H9 (cell line): ENCODE measurements at regions not wholly inside any gene's neighbourhood (a gene's known extent, or its start where the extent isn't known, plus 50 kb on each side); places are given as distances from the start of the nearest gene placed in this dataset.
"Not testable (repeated sequence)": the region's sequence is repeated elsewhere in the genome, so short reads cannot be mapped to it uniquely, and the experiment has no call there.

Experiments used
- DNase-seq: peaks from one replicate; pipeline ENCODE4 v3.0.0-alpha.2; 2017
- H2AFZ ChIP-seq: one replicate; pipeline ENCODE4 v1.6.1; 2013; ENCODE audit warnings: mild to moderate bottlenecking, low read length, control low read depth, moderate library complexity
- H2AK5ac ChIP-seq: 2 replicates; pipeline ENCODE4 v1.6.1; 2013; ENCODE audit warnings: low read length, control low read depth, mixed read lengths; ENCODE audit not compliant: insufficient read length
- H2BK120ac ChIP-seq: one replicate; pipeline ENCODE4 v1.6.1; 2013; ENCODE audit warnings: low read depth, mild to moderate bottlenecking, low read length, control low read depth, inconsistent platforms; ENCODE audit not compliant: poor library complexity, severe bottlenecking
- H2BK12ac ChIP-seq: 2 replicates; pipeline ENCODE4 v1.6.1; 2013; ENCODE audit warnings: low read length, control low read depth, mixed read lengths, low read depth; ENCODE audit not compliant: insufficient read length
- H2BK15ac ChIP-seq: 2 replicates; pipeline ENCODE4 v1.6.1; 2013; ENCODE audit warnings: low read depth, low read length, control low read depth
- H2BK20ac ChIP-seq: one replicate; pipeline ENCODE4 v1.6.1; 2013; ENCODE audit warnings: low read depth, mild to moderate bottlenecking, low read length, control low read depth, inconsistent platforms; ENCODE audit not compliant: poor library complexity, severe bottlenecking
- H2BK5ac ChIP-seq: 2 replicates; pipeline ENCODE4 v1.6.1; 2013; ENCODE audit warnings: low read length, control low read depth, mixed read lengths; ENCODE audit not compliant: insufficient read length
- H3K14ac ChIP-seq: 2 replicates; pipeline ENCODE4 v1.6.1; 2013; ENCODE audit warnings: low read length, control low read depth; ENCODE audit not compliant: insufficient read depth
- H3K18ac ChIP-seq: 2 replicates; pipeline ENCODE4 v1.6.1; 2013; ENCODE audit warnings: low read depth, mild to moderate bottlenecking, mixed read lengths, low read length, control low read depth; ENCODE audit not compliant: insufficient read length
- H3K23ac ChIP-seq: 2 replicates; pipeline ENCODE4 v1.6.1; 2013; ENCODE audit warnings: low read length, control low read depth, mixed read lengths, low read depth; ENCODE audit not compliant: insufficient read length
- H3K23me2 ChIP-seq: 2 replicates; pipeline ENCODE4 v1.6.1; 2013; ENCODE audit warnings: low read depth, mild to moderate bottlenecking, mixed read lengths, low read length, control low read depth; ENCODE audit not compliant: insufficient read length, poor library complexity, severe bottlenecking
- H3K27ac ChIP-seq: 2 replicates; pipeline ENCODE4 v1.5.1; 2013; ENCODE audit warnings: low read length, control low read depth, mixed read lengths, low read depth; ENCODE audit not compliant: insufficient read length
- H3K27me3 ChIP-seq: 2 replicates; pipeline ENCODE4 v1.6.1; 2013; ENCODE audit warnings: low read length, control low read depth, inconsistent platforms; ENCODE audit not compliant: insufficient read depth
- H3K4ac ChIP-seq: 2 replicates; pipeline ENCODE4 v1.6.1; 2013; ENCODE audit warnings: low read depth, mild to moderate bottlenecking, control low read depth, inconsistent platforms, low read length, moderate library complexity
- H3K4me1 ChIP-seq: 2 replicates; pipeline ENCODE4 v1.6.1; 2013; ENCODE audit warnings: low read length, control low read depth, inconsistent platforms; ENCODE audit not compliant: insufficient read depth
- H3K4me2 ChIP-seq: 2 replicates; pipeline ENCODE4 v1.6.1; 2013; ENCODE audit warnings: low read length, control low read depth, mixed read lengths; ENCODE audit not compliant: insufficient read length, insufficient read depth
- H3K56ac ChIP-seq: 2 replicates; pipeline ENCODE4 v1.6.1; 2013; ENCODE audit warnings: low read depth, mild to moderate bottlenecking, mixed read lengths, low read length, control low read depth; ENCODE audit not compliant: insufficient read length
- H3K79me1 ChIP-seq: 2 replicates; pipeline ENCODE4 v1.6.1; 2013; ENCODE audit warnings: low read depth, mild to moderate bottlenecking, moderate library complexity, low read length, control low read depth, inconsistent platforms; ENCODE audit not compliant: insufficient read depth, poor library complexity, severe bottlenecking
- H3K79me2 ChIP-seq: 2 replicates; pipeline ENCODE4 v1.6.1; 2013; ENCODE audit warnings: low read length, control low read depth, inconsistent platforms; ENCODE audit not compliant: insufficient read depth
- H3K9ac ChIP-seq: 2 replicates; pipeline ENCODE4 v1.6.1; 2013; ENCODE audit warnings: low read length, control low read depth, mixed read lengths; ENCODE audit not compliant: insufficient read length; ENCODE audit errors: extremely low read depth
- H3K9me3 ChIP-seq: one replicate; pipeline ENCODE4 v1.6.1; 2013; ENCODE audit warnings: low read depth, low read length, inconsistent platforms; ENCODE audit not compliant: control insufficient read depth
- H3T11ph ChIP-seq: one replicate; pipeline ENCODE4 v1.6.1; 2013; ENCODE audit warnings: mild to moderate bottlenecking, low read length, control low read depth, inconsistent platforms
- H4K20me1 ChIP-seq: one replicate; pipeline ENCODE4 v1.6.1; 2013; ENCODE audit not compliant: control insufficient read depth, insufficient read length, insufficient read depth
- H4K5ac ChIP-seq: 2 replicates; pipeline ENCODE4 v1.6.1; 2013; ENCODE audit warnings: low read depth, mild to moderate bottlenecking, mixed read lengths, low read length, control low read depth; ENCODE audit not compliant: insufficient read length
- H4K8ac ChIP-seq: replicated peaks from 2 replicates; pipeline ENCODE4 v1.6.1; 2013; ENCODE audit warnings: low read length, control low read depth, mixed read lengths, low read depth; ENCODE audit not compliant: insufficient read length
- H4K91ac ChIP-seq: 2 replicates; pipeline ENCODE4 v1.6.1; 2013; ENCODE audit warnings: low read depth, mild to moderate bottlenecking, moderate library complexity, mixed read lengths, low read length, control low read depth; ENCODE audit not compliant: insufficient read length
- H3K27ac Mint-ChIP-seq, 3 experiments: 2 replicates in 2 of 3; 3 replicates in 1 of 3; pipeline ENCODE4 v1.8.0; 2020 to 2021; ENCODE audit warnings: mixed read lengths in 3 of 3, mild to moderate bottlenecking in 1 of 3, moderate library complexity in 1 of 3
- H3K27me3 Mint-ChIP-seq: 2 replicates; pipeline ENCODE4 v1.8.0; 2021; ENCODE audit warnings: low read depth, mild to moderate bottlenecking, moderate library complexity, mixed read lengths
- H3K36me3 Mint-ChIP-seq, 3 experiments: 2 replicates in 2 of 3; 3 replicates in 1 of 3; pipeline ENCODE4 v1.8.0; 2020 to 2021; ENCODE audit warnings: low read depth in 3 of 3, mixed read lengths in 3 of 3; ENCODE audit not compliant: insufficient read depth in 1 of 3
- H3K4me1 Mint-ChIP-seq, 2 experiments: 2 replicates each; pipeline ENCODE4 v1.8.0; 2020; ENCODE audit warnings: mixed read lengths in 2 of 2
- H3K4me3 Mint-ChIP-seq, 2 experiments: 2 replicates in 1 of 2; 3 replicates in 1 of 2; pipeline ENCODE4 v1.8.0; 2020 to 2021; ENCODE audit warnings: mild to moderate bottlenecking in 2 of 2, mixed read lengths in 2 of 2, moderate library complexity in 1 of 2
- H3K9me3 Mint-ChIP-seq, 2 experiments: 2 replicates in 1 of 2; 3 replicates in 1 of 2; pipeline ENCODE4 v1.8.0; 2020; ENCODE audit warnings: mild to moderate bottlenecking in 2 of 2, mixed read lengths in 2 of 2, moderate library complexity in 1 of 2
- whole genome bisulfite sequencing: extraction: QIAGEN DNeasy Blood & Tissue Kit; methylation state at CpG from one replicate; pipeline ENCODE4 v1.1.7; 2013; ENCODE audit warnings: missing lambda C conversion rate, low lambda C conversion rate, mixed read lengths; ENCODE audit not compliant: insufficient read length; ENCODE audit errors: extremely low coverage; 5-methylcytosine and 5-hydroxymethylcytosine counted together

- H2AFZ ChIP-seq, H3K56ac ChIP-seq, H3T11ph ChIP-seq, H3K27ac ChIP-seq, H2BK12ac ChIP-seq, H3K4me2 ChIP-seq, H3K27ac Mint-ChIP-seq, DNase-seq, H3K27me3 Mint-ChIP-seq, H4K20me1 ChIP-seq, H2BK120ac ChIP-seq, H2BK5ac ChIP-seq, H2BK20ac ChIP-seq, H3K14ac ChIP-seq, H2BK15ac ChIP-seq, H3K4me3 Mint-ChIP-seq, H3K23me2 ChIP-seq, H4K91ac ChIP-seq, H3K27me3 ChIP-seq, H3K79me1 ChIP-seq, H3K4ac ChIP-seq, H3K9ac ChIP-seq, H4K5ac ChIP-seq, H3K23ac ChIP-seq, H3K4me1 ChIP-seq, H3K79me2 ChIP-seq, H2AK5ac ChIP-seq, H4K8ac ChIP-seq, H3K4me1 Mint-ChIP-seq, H3K18ac ChIP-seq: not testable (repeated sequence)
- peaks cover 10 to 86% of the 10 kb centered on the region in 2 experiments for H3K9me3 Mint-ChIP-seq
- H3K36me3 Mint-ChIP-seq = peaks cover 2 to 38% (median 5%) of the 10 kb centered on the region in 3 experiments; a peak in 5 of 7 replicates
- H3K9me3 ChIP-seq = peaks cover 96% of the 10 kb centered on the region
- WGBS = no CpG with 5 or more reads among the region's 12 CpGs
These were observed 50.4 kb upstream of the TTC34 start for GRCh38 chr1:2851918-2852317.
